ENCODE measurements at regions not wholly inside any gene's neighbourhood (a gene's known extent, or its start where the extent isn't known, plus 50 kb on each side); places are given as distances from the start of the nearest gene placed in this dataset.

- no peaks in the 10 kb centered on the region for H3K36me3 Mint-ChIP-seq (ENCODE audit: insufficient read depth)
- no peak overlapping the region for H3K4me3 Mint-ChIP-seq (ENCODE audit: low read depth)
- no peak for DNase-seq (ENCODE audit: low spot score, unreplicated experiment)
- no peaks in the 10 kb centered on the region for H3K27me3 Mint-ChIP-seq
- TF ChIP-seq, protein P1, sequence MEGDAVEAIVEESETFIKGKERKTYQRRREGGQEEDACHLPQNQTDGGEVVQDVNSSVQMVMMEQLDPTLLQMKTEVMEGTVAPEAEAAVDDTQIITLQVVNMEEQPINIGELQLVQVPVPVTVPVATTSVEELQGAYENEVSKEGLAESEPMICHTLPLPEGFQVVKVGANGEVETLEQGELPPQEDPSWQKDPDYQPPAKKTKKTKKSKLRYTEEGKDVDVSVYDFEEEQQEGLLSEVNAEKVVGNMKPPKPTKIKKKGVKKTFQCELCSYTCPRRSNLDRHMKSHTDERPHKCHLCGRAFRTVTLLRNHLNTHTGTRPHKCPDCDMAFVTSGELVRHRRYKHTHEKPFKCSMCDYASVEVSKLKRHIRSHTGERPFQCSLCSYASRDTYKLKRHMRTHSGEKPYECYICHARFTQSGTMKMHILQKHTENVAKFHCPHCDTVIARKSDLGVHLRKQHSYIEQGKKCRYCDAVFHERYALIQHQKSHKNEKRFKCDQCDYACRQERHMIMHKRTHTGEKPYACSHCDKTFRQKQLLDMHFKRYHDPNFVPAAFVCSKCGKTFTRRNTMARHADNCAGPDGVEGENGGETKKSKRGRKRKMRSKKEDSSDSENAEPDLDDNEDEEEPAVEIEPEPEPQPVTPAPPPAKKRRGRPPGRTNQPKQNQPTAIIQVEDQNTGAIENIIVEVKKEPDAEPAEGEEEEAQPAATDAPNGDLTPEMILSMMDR (IDR thresholded peaks at IDR 0.05; ENCODE audit: unreplicated experiment), result no peak
- no peaks in the 10 kb centered on the region for H3K4me1 Mint-ChIP-seq (ENCODE audit: low read depth)
- no peak overlapping the region for H3K27ac Mint-ChIP-seq
- H3K9me3 Mint-ChIP-seq (ENCODE audit: low read depth), result no peaks in the 10 kb centered on the region
Measured at GRCh38 chr3:68017069-68017468, 362.7 kb upstream of the SUCLG2 start.

DNA sequence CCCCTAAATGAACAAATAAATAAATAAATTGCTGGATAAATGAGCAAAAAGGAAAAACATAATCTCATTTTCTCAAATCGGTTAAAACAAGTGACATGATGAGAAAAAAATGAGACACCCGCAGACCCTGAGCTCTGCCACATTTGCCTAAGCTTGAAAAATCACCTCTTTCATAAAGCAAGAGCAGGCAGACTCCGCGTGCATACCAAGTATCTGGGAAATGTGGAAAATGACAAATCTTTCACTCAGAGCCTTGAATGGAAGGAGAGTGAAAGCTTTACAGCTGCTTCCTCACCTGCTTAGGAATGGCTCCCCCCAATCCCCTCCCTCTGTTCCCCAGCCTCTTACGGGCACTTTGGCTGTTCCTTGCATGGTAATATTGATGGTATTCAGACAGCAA lies 355.5 kb upstream of the SUCLG2 start:
- Mint-ChIP-seq H3K27ac (no peak overlapping the region), H3K4me3 (ENCODE audit: low read depth) (no peak overlapping the region), H3K36me3 (ENCODE audit: insufficient read depth) (no peaks in the 10 kb centered on the region), H3K27me3 (peaks cover 46% of the 10 kb centered on the region), H3K4me1 (ENCODE audit: low read depth) (peaks cover 6% of the 10 kb centered on the region), H3K9me3 (ENCODE audit: low read depth) (no peaks in the 10 kb centered on the region)
- TF ChIP-seq, protein P1 (IDR thresholded peaks at IDR 0.05; ENCODE audit: unreplicated experiment), result no peak
- no peak for DNase-seq (ENCODE audit: low spot score, unreplicated experiment)

DNA sequence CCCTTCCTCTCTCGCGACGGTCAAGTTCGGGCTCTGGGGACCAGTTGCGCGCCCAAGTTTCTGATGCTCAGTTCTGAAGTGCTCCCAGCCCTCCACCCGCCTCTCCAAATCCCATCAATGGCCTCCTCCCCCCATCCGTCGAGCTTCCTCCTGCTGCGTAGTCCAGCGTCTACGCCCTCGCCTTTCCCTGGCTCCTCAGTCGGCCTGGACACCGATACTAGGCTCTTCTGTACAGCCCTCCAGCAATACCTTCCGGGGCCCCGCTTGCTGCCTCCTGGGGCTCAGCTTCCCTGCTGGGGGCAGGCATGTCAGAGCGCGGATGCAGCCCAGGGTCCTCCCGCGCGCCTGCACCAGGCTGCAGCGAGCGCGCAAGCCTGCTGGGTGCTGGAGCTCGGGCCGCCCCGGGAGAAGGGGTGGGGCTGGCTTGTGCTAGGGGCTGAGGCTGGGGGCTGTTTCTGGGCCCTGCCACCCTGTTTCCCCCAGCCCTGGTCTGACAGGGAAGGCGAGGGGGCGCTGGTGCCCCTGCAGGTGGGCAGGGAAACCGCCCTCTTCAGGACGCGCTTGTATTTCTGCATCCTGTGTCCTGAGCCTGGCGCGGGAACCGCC lies 353.3 kb upstream of the SUCLG2 start:
- H3K36me3 Mint-ChIP-seq (ENCODE audit: insufficient read depth), result no peaks in the 10 kb centered on the region
- peak; percentile 34 for DNase-seq (ENCODE audit: low spot score, unreplicated experiment)
- H3K27ac Mint-ChIP-seq, result no peak overlapping the region
- TF ChIP-seq, protein P1 (IDR thresholded peaks at IDR 0.05; ENCODE audit: unreplicated experiment), result peak; percentile 67
- H3K27me3 Mint-ChIP-seq, result peaks cover 60% of the 10 kb centered on the region
- H3K4me1 Mint-ChIP-seq (ENCODE audit: low read depth), result peaks cover 6% of the 10 kb centered on the region
- no peaks in the 10 kb centered on the region for H3K9me3 Mint-ChIP-seq (ENCODE audit: low read depth)
- H3K4me3 Mint-ChIP-seq (ENCODE audit: low read depth), result peak overlapping the region; percentile 74

DNA sequence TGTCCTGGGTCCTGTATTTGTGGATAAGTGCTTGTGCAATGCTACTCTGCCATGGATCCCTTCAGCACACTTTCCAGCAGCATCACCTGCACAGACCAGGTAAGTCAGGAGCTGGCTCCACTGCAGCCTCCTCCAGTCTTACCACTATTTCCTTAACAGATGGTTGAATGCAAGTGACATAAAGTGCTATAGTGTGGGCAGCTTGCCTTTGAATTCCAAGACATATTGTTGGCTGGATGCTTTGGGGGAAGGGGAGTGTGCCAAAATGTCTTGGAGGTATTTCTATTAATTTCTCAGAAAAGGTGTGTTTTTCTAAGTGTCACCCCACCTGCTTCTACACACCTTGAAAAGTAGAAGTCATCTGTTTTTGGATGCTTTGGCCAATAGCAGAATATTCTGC lies 352.2 kb upstream of the SUCLG2 start:
- TF ChIP-seq, protein P1 (IDR thresholded peaks at IDR 0.05; ENCODE audit: unreplicated experiment), result no peak
- Mint-ChIP-seq H3K9me3 (ENCODE audit: low read depth) (no peaks in the 10 kb centered on the region), H3K36me3 (ENCODE audit: insufficient read depth) (no peaks in the 10 kb centered on the region), H3K4me1 (ENCODE audit: low read depth) (peaks cover 6% of the 10 kb centered on the region), H3K27me3 (peaks cover 60% of the 10 kb centered on the region), H3K27ac (no peak overlapping the region), H3K4me3 (ENCODE audit: low read depth) (no peak overlapping the region)
- DNase-seq (ENCODE audit: low spot score, unreplicated experiment), result no peak

DNA sequence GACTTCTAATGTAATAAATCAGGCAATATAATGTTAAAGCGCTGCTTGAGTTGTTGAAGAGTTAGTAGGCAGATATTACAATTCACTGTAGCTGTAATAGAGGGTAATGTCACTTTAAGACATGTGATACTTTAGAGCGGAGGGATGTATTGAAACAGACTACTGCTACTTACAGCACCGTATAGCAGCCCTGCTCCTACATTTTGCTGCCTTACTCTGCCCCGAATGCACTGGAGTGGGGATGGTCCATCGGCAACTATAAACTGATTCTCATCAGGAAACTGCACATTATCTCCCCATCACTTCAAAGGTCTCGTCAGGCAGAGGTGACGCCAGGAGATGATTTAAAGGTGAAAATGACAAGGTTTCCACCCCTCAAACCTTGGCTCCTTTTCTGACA lies 349.7 kb upstream of the SUCLG2 start:
- no peak overlapping the region for H3K4me3 Mint-ChIP-seq (ENCODE audit: low read depth)
- no peak for DNase-seq (ENCODE audit: low spot score, unreplicated experiment)
- no peak overlapping the region for H3K27ac Mint-ChIP-seq
- H3K36me3 Mint-ChIP-seq (ENCODE audit: insufficient read depth), result no peaks in the 10 kb centered on the region
- peaks cover 6% of the 10 kb centered on the region for H3K4me1 Mint-ChIP-seq (ENCODE audit: low read depth)
- TF ChIP-seq, protein P1 (IDR thresholded peaks at IDR 0.05; ENCODE audit: unreplicated experiment), result no peak
- peaks cover 51% of the 10 kb centered on the region for H3K27me3 Mint-ChIP-seq
- peaks cover 7% of the 10 kb centered on the region for H3K9me3 Mint-ChIP-seq (ENCODE audit: low read depth)
